Mesothelial cell of epicardium (in vitro differentiated cells): ENCODE measurements at regions not wholly inside any gene's neighbourhood (a gene's known extent, or its start where the extent isn't known, plus 50 kb on each side); places are given as distances from the start of the nearest gene placed in this dataset.

ENCODE experiments used
- DNase-seq, 2 experiments: peaks; one replicate each; pipeline ENCODE4 v3.0.0; 2021; ENCODE audit warnings: low spot score in 2 of 2; ENCODE audit not compliant: unreplicated experiment in 2 of 2
- H3K27ac Mint-ChIP-seq: 2 replicates; pipeline ENCODE4 v1.8.0; 2021; ENCODE audit warnings: mixed read lengths
- H3K27me3 Mint-ChIP-seq: 2 replicates; pipeline ENCODE4 v1.8.0; 2021; ENCODE audit warnings: low read depth, mixed read lengths
- H3K36me3 Mint-ChIP-seq: 2 replicates; pipeline ENCODE4 v1.8.0; 2021; ENCODE audit warnings: mixed read lengths
- H3K4me1 Mint-ChIP-seq: 2 replicates; pipeline ENCODE4 v1.8.0; 2021; ENCODE audit warnings: mixed read lengths
- H3K4me3 Mint-ChIP-seq: 2 replicates; pipeline ENCODE4 v1.8.0; 2021; ENCODE audit warnings: mild to moderate bottlenecking, moderate library complexity, mixed read lengths
- H3K9me3 Mint-ChIP-seq: 2 replicates; pipeline ENCODE4 v1.8.0; 2021; ENCODE audit warnings: mixed read lengths
- CTCF ChIP-seq: fragments of 200-600 bp; sonication (generic); IDR thresholded peaks from one replicate; pipeline ENCODE4 v1.5.0; 2021; ENCODE audit warnings: antibody characterized with exemption; ENCODE audit not compliant: unreplicated experiment

GRCh38 chr2:204064119-204064518, 127.6 kb downstream of the ICOS start:
- TF ChIP-seq CTCF = no peak
- H3K36me3 Mint-ChIP-seq = no peaks in the 10 kb centered on the region
- peaks cover 12% of the 10 kb centered on the region for H3K4me1 Mint-ChIP-seq
- peaks cover 12% of the 10 kb centered on the region for H3K9me3 Mint-ChIP-seq
- peaks cover 31% of the 10 kb centered on the region for H3K27me3 Mint-ChIP-seq
- no peak overlapping the region for H3K27ac Mint-ChIP-seq
- DNase-seq = no peak
- no peak overlapping the region for H3K4me3 Mint-ChIP-seq

- no peak overlapping the region for H3K4me3 Mint-ChIP-seq
- DNase-seq = no peak
- no peaks in the 10 kb centered on the region for H3K36me3 Mint-ChIP-seq
- TF ChIP-seq CTCF = no peak
- H3K27me3 Mint-ChIP-seq = peaks cover 31% of the 10 kb centered on the region
- H3K9me3 Mint-ChIP-seq = peaks cover 12% of the 10 kb centered on the region
- H3K27ac Mint-ChIP-seq = peak overlapping the region; percentile 55
- peaks cover 24% of the 10 kb centered on the region for H3K4me1 Mint-ChIP-seq
Measured at GRCh38 chr2:204065566-204065965, 129.0 kb downstream of the ICOS start.

- Mint-ChIP-seq H3K9me3 (peaks cover 12% of the 10 kb centered on the region), H3K4me1 (peaks cover 24% of the 10 kb centered on the region), H3K27ac (no peak overlapping the region), H3K4me3 (no peak overlapping the region), H3K36me3 (no peaks in the 10 kb centered on the region), H3K27me3 (peaks cover 29% of the 10 kb centered on the region)
- DNase-seq = no peak
- no peak for TF ChIP-seq CTCF
Measured at GRCh38 chr2:204066051-204066450, 129.5 kb downstream of the ICOS start.

GRCh38 chr2:204069804-204070203, 133.2 kb downstream of the ICOS start:
- DNase-seq = no peak
- no peak overlapping the region for H3K4me3 Mint-ChIP-seq
- H3K36me3 Mint-ChIP-seq = no peaks in the 10 kb centered on the region
- H3K27me3 Mint-ChIP-seq = peaks cover 37% of the 10 kb centered on the region
- peaks cover 31% of the 10 kb centered on the region for H3K4me1 Mint-ChIP-seq
- H3K9me3 Mint-ChIP-seq = peaks cover 4% of the 10 kb centered on the region
- TF ChIP-seq CTCF = no peak
- no peak overlapping the region for H3K27ac Mint-ChIP-seq

- H3K9me3 Mint-ChIP-seq = no peaks in the 10 kb centered on the region
- no peak for TF ChIP-seq CTCF
- DNase-seq = peak in 1 of 2 experiments; percentile 51
- H3K27me3 Mint-ChIP-seq = peaks cover 41% of the 10 kb centered on the region
- no peaks in the 10 kb centered on the region for H3K36me3 Mint-ChIP-seq
- H3K27ac Mint-ChIP-seq = no peak overlapping the region
- peaks cover 31% of the 10 kb centered on the region for H3K4me1 Mint-ChIP-seq
- H3K4me3 Mint-ChIP-seq = no peak overlapping the region
Measured at GRCh38 chr2:204072443-204073324, 136.1 kb downstream of the ICOS start.
